Chondrocyte (in vitro differentiated cells): ENCODE measurements at regions not wholly inside any gene's neighbourhood (a gene's known extent, or its start where the extent isn't known, plus 50 kb on each side); places are given as distances from the start of the nearest gene placed in this dataset.

Experiments
- DNase-seq: peaks from one replicate; pipeline ENCODE4 v3.0.0; 2021; ENCODE audit warnings: mixed read lengths, low spot score
- H3K27ac Mint-ChIP-seq: one replicate; pipeline ENCODE4 v1.8.0; 2021; ENCODE audit warnings: mild to moderate bottlenecking, moderate library complexity, mixed read lengths; ENCODE audit not compliant: unreplicated experiment
- H3K27me3 Mint-ChIP-seq: 2 replicates; pipeline ENCODE4 v1.8.0; 2021; ENCODE audit warnings: low read depth, mixed read lengths
- H3K36me3 Mint-ChIP-seq: 2 replicates; pipeline ENCODE4 v1.8.0; 2021; ENCODE audit warnings: low read depth, mixed read lengths
- H3K4me1 Mint-ChIP-seq: 2 replicates; pipeline ENCODE4 v1.8.0; 2021; ENCODE audit warnings: low read depth, mild to moderate bottlenecking, mixed read lengths
- H3K4me3 Mint-ChIP-seq: one replicate; pipeline ENCODE4 v1.8.0; 2021; ENCODE audit warnings: mild to moderate bottlenecking, moderate library complexity, mixed read lengths; ENCODE audit not compliant: unreplicated experiment
- H3K9me3 Mint-ChIP-seq: 2 replicates; pipeline ENCODE4 v1.8.0; 2021; ENCODE audit warnings: low read depth, mixed read lengths
- CTCF ChIP-seq: fragments of 200-600 bp; sonication (generic); IDR thresholded peaks from 2 replicates; pipeline ENCODE4 v1.5.0; 2021; ENCODE audit warnings: antibody characterized with exemption, mild to moderate bottlenecking, moderate library complexity

- peaks cover 2% of the 10 kb centered on the region for H3K36me3 Mint-ChIP-seq
- TF ChIP-seq CTCF: no peak
- H3K4me1 Mint-ChIP-seq: peaks cover 26% of the 10 kb centered on the region
- H3K4me3 Mint-ChIP-seq: no peak overlapping the region
- no peak overlapping the region for H3K27ac Mint-ChIP-seq
- H3K9me3 Mint-ChIP-seq: peaks cover 7% of the 10 kb centered on the region
- no peaks in the 10 kb centered on the region for H3K27me3 Mint-ChIP-seq
- no peak for DNase-seq
These were observed 98.6 kb upstream of the FER start for GRCh38 chr5:108649106-108649505.

DNA sequence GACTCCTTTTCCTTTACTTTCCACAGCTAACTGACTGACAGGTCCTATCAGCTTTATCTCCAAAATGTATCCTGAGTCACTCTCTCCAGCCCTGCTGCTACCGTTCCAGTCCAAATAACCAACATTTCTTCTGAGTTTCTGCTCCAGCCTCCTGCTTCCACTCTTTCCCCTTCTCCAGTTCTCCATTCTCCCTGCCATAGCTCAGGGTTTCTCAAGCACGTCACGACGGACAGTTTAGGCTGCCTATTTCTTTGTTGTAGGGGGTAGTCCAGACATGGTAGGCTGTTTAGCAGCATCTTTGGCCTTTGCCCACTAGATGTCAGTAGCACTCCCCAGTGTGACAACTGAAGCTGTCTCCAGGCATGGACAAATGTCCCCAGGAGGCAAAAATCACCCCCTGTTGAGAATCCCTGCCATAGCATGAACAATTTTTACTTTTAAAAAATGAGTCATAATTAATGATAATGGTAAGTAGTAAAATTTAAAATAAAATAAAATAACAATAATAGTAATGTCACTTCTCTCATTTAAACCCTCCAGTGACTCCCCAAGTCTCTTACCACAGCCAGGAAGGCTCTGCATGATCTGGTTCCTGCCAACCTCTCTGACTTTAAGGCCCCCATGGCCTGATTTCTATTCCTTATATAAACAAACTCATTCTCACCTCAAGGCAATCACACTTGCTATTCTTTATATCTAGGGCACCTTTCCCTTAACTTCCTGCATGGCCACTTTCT is 105.4 kb upstream of the FER start:
- H3K4me1 Mint-ChIP-seq: peaks cover 18% of the 10 kb centered on the region
- no peak for DNase-seq
- peak; percentile 97 for TF ChIP-seq CTCF

GRCh38 chr5:108641596-108641995 is 106.1 kb upstream of the FER start:
- Mint-ChIP-seq H3K27me3 (no peaks in the 10 kb centered on the region), H3K27ac (peak overlapping the region; percentile 39)
- TF ChIP-seq CTCF: no peak

More for the DNA sequence above, 105.4 kb upstream of the FER start:
- Mint-ChIP-seq H3K36me3 (peaks cover 2% of the 10 kb centered on the region), H3K4me3 (peak overlapping the region; percentile 44), H3K27ac (peak overlapping the region; percentile 4), H3K27me3 (no peaks in the 10 kb centered on the region), H3K9me3 (peaks cover 7% of the 10 kb centered on the region)

DNA sequence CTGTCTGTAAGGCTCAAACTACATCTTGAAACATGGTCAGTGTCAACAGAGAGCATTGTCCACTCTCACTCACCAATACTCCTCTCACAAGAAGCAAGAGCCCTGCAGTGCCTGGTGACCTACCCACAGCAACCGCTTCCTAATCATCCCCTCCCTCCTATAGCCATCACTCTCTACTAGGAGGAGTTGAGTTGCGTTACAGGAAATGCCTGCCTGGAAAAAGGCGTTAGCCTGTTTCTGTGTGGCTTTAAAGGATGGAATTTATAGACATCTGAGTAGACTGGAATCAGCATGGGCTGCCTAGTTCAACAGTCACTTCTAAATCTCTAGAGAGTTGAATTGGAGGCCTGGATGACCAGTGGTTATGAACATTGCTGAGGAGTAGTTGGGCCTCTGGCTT is 108.3 kb upstream of the FER start:
- Mint-ChIP-seq H3K4me3 (no peak overlapping the region), H3K9me3 (no peaks in the 10 kb centered on the region), H3K4me1 (peaks cover 28% of the 10 kb centered on the region), H3K27ac (peak overlapping the region; percentile 45), H3K36me3 (no peaks in the 10 kb centered on the region), H3K27me3 (no peaks in the 10 kb centered on the region)
- DNase-seq: no peak
- TF ChIP-seq CTCF: no peak

More at GRCh38 chr5:108641596-108641995, 106.1 kb upstream of the FER start:
- DNase-seq: no peak
- Mint-ChIP-seq H3K4me1 (peaks cover 18% of the 10 kb centered on the region), H3K4me3 (no peak overlapping the region), H3K9me3 (peaks cover 1% of the 10 kb centered on the region), H3K36me3 (no peaks in the 10 kb centered on the region)

GRCh38 chr5:108638021-108638420 is 109.7 kb upstream of the FER start:
- DNase-seq: no peak
- H3K4me3 Mint-ChIP-seq: no peak overlapping the region
- H3K36me3 Mint-ChIP-seq: no peaks in the 10 kb centered on the region
- H3K27me3 Mint-ChIP-seq: no peaks in the 10 kb centered on the region
- no peak overlapping the region for H3K27ac Mint-ChIP-seq
- no peaks in the 10 kb centered on the region for H3K9me3 Mint-ChIP-seq
- peaks cover 35% of the 10 kb centered on the region for H3K4me1 Mint-ChIP-seq
- TF ChIP-seq CTCF: no peak
